ENCODE measurements at regions not wholly inside any gene's neighbourhood (a gene's known extent, or its start where the extent isn't known, plus 50 kb on each side); places are given as distances from the start of the nearest gene placed in this dataset.

DNA sequence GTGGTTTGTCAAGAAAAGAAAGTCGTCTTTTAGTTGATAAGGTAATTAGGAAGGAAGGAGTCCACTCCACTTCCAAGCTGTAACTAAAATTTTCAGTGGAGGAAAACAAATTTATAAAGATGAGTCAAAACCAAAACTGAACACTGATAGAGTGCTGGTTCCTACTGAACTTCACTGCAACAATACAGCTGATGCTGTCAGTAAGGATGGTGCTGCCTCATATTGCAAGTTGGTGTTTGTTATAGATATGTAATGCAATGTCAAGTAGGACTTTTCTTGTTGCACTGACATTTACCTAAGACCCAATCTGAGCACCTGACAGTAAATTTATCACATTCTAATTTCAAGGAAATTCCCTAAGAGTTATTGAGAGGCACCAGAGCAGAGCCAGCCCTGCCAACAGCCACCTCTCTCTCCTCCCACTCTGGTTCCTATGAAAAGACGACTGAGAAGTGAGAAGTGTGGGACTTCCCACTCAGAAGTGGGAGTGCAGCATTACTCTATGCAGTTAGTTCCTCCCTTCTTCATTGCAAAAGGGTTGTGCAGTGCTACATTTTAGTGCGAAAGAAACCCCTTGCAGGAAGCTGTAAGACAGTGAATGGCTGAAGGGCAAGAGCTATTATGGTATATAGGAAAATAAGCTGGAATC, 350.8 kb downstream of the NFIB start:
- TF ChIP-seq, protein P1, sequence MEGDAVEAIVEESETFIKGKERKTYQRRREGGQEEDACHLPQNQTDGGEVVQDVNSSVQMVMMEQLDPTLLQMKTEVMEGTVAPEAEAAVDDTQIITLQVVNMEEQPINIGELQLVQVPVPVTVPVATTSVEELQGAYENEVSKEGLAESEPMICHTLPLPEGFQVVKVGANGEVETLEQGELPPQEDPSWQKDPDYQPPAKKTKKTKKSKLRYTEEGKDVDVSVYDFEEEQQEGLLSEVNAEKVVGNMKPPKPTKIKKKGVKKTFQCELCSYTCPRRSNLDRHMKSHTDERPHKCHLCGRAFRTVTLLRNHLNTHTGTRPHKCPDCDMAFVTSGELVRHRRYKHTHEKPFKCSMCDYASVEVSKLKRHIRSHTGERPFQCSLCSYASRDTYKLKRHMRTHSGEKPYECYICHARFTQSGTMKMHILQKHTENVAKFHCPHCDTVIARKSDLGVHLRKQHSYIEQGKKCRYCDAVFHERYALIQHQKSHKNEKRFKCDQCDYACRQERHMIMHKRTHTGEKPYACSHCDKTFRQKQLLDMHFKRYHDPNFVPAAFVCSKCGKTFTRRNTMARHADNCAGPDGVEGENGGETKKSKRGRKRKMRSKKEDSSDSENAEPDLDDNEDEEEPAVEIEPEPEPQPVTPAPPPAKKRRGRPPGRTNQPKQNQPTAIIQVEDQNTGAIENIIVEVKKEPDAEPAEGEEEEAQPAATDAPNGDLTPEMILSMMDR (IDR thresholded peaks at IDR 0.05) = no peak
- TF ChIP-seq POLR2AphosphoS5 (IDR thresholded peaks at IDR 0.05) (no peak), POLR2A (IDR thresholded peaks at IDR 0.05; ENCODE audit: low read depth) (no peak), EP300 (IDR thresholded peaks at IDR 0.05) (no peak)

All from esophagus muscularis mucosa (tissue), 4 donors.